HG03460 (cell line): ENCODE measurements at regions not wholly inside any gene's neighbourhood (a gene's known extent, or its start where the extent isn't known, plus 50 kb on each side); places are given as distances from the start of the nearest gene placed in this dataset.

ENCODE experiments used
- ATAC-seq: cut with Tn5 transposase; IDR thresholded peaks from one replicate; pipeline ENCODE4 v1.9.1; 2021; ENCODE audit not compliant: unreplicated experiment

DNA sequence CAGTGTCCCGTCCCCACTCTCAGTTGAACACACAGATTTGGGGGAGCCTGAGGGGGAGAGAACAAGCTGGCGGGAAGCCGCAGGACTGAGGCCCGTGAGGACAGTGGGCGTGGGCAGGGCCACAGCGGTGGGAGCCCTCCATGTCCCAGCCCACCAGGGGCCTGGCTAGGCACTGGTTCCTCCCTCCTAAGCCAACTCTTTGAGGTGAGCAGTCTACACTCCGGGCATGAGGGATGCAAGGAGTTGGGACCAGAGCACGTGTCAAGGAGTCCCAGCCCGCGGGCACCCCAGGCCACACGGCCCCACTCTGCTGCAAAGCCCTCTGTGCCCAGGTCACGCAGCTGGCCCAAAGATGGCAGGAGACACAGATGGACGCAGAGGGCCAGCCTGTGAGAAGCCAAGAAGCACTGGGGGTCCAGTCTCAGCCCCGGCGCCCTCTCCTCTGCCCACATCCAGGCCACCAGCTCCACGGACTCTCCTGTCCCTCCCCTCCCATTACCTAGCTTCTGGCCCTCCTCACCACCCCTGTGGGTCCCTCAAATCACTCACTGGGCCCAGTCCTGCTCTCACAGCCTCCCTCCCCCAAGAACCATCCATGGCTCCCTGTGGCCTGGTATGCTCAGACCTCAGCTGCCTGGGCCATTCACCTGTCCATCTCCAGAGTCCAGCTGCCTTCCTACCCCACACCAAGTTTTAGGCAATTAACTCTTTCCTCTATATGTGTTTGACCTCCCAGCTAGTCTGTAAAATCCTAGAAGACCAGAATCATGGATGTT lies 206.5 kb downstream of the RBFOX3 start:
- no peak for ATAC-seq

DNA sequence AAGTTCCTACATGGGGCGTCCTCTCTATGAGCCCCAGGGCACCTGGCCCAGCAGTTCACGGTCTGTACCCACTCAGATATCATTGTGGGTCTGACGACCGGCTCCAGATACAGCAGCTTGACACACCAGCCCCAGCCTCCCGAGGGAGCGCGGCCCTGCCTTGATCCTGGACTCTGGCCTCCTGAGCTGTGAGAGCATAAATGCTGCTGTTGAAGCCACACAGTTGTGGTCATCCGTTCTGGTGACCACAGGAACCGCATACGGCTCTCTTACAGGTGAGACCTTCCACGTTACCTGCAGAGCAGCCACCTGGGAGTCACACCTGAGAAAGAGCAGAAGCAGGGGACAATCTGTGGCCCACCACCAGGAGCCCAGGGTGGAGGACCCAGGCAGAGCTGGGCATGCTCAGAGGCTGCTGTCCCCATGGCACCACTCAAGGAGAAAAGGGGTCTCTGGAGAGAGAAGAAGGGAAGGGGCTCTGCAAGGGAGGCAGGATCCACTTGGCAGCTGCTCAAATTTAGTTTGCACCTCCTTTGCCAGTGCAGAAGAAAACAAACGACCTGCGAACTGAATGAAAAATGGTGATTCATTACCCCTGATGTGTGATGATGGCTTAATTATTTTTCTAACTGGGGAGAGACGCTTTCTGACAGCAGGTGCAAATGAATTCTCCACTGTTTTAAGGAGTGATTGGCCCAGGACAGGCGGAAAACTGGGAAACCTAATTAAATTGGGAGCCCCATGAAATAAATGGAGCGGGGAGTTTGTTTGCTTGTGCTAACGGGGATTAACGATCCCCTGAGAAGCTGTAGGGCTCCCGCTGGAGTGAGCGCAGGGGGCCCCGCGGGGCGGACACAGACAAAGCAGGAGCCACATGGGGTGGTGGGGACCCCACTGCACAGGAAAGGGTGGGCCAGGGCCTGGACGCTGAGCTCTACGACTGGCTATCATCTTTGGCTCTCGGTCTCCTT lies 208.9 kb downstream of the RBFOX3 start:
- no peak for ATAC-seq

GRCh38 chr17:79400989-79401703 lies 209.7 kb downstream of the RBFOX3 start:
- peak; percentile 57 for ATAC-seq

DNA sequence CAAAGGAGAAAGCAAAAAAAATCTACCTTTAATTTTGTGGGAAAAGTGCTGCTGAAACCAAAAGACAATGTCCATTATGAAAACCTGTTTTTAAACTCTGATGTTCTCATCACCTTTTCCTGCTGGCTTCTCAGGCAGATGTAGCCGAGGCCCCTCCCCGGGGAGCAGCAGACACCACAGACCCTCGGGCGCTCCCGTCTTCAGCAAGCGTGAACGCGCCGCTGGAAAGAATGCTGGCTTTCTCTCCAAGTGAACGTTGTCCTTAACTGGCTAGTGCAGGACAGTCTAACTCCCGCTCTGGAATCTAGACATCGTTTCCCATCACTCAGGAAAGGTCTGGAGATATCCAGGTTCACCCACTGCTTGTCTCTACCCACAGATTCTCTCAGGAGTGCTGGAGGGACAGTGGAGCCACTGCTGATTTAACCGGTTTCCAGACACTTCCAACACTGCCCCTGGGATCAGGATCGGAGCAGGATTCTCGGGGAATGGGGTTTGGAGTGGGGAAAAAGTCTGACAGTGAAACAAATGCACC lies 211.2 kb downstream of the RBFOX3 start:
- no peak for ATAC-seq

DNA sequence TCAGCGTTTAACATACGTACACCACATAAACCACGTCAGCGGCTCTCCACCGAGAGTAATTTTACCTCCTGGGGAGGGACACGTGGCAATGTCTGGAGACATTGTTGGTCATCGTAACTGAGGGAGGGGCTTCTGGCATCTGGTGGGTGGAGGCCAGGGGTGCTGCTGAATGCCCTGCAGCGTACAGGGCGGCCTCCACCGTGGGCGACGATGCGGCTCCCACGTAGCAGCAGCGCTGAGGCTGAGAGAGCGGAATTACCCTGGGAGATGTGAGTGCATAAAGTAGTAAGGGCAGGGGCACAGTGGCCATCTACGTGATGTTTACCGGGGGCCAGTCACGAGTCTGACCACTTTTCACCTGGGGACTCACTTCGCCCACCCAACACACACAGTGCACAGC lies 212.4 kb downstream of the RBFOX3 start:
- no peak for ATAC-seq

- no peak for ATAC-seq
These were observed 214.2 kb downstream of the RBFOX3 start for GRCh38 chr17:79396696-79397095.

- ATAC-seq = no peak
These were observed 215.3 kb downstream of the RBFOX3 start for GRCh38 chr17:79395545-79395944.

DNA sequence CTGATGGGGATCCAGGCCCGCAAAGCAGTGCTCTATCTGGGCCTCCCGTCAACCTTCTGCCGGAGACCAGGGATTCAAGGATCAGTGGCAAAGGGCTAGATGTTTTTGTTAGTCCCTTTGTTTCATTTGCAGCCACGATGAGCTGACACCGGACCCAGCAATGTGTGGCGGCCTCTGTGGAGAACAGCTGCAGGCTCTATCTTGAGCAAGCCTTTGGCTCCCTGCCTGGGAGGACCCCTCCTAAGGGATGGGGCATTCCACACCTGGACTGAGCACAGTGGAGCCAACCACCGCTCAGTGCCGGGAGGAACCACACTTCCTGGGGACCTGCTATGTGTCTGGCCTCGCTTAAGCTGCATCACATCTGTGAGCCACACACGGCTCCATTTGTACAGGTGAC lies 215.8 kb downstream of the RBFOX3 start:
- no peak for ATAC-seq

- no peak for ATAC-seq
These were observed 217.3 kb downstream of the RBFOX3 start for GRCh38 chr17:79393358-79394052.

DNA sequence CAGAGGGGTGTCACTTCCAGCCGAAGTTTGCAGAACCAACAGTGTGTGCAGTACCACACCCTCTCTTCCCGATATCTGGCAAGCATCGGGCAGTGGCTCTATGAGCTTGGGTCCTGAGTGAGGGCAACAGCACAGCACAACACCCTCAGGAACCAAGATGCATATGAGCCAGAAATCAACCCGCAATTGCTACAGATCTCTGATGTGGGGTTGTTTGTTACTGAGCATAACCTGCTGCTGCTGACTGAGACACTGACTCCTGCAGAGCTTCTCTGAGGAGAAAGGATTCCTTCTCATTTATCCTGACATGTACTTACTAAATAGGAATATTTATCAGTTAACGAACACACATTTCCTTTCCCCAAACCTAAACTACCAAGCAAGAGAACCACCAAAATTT lies 218.3 kb downstream of the RBFOX3 start:
- no peak for ATAC-seq

GRCh38 chr17:79391376-79392233 lies 219.2 kb downstream of the RBFOX3 start:
- no peak for ATAC-seq

DNA sequence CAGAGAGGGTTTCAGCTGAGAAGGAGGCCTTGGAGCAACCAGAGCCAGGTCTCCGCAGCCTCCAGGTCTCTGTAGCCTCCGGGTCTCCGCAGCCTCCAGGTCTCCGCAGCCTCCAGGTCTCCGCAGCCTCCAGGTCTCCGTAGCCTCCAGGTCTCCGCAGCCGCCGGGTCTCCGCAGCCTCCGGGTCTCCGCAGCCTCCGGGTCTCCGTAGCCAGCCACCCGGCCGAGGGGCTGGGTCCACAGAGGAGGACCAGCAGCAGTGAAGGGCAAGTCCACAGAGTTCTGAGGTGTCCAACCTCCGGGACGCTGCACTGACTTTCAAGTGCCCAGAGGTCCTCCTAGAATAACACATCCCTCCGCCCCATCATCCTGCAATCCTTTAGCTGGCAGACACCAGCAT lies 221.0 kb downstream of the RBFOX3 start:
- ATAC-seq = no peak

GRCh38 chr17:79388556-79389295 lies 222.1 kb downstream of the RBFOX3 start:
- no peak for ATAC-seq

DNA sequence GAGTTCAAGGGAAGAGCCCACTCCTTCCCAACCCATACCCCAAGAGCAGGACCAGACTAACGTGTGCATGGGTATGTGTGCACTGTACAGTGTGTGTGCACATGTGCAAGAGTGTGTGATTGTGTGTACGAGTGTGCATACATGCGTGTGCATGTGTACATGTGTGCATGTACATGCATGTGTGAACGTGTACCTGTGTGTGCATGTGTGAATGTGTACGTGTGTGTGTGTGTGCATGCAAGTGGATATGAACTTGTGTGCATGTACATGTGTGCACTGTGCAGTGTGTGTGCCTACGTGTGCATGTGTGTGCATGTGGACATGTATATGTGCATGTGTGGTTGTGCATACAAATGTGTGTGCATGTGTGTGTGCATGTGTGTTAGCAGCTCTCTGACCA lies 223.1 kb downstream of the RBFOX3 start:
- no peak for ATAC-seq

DNA sequence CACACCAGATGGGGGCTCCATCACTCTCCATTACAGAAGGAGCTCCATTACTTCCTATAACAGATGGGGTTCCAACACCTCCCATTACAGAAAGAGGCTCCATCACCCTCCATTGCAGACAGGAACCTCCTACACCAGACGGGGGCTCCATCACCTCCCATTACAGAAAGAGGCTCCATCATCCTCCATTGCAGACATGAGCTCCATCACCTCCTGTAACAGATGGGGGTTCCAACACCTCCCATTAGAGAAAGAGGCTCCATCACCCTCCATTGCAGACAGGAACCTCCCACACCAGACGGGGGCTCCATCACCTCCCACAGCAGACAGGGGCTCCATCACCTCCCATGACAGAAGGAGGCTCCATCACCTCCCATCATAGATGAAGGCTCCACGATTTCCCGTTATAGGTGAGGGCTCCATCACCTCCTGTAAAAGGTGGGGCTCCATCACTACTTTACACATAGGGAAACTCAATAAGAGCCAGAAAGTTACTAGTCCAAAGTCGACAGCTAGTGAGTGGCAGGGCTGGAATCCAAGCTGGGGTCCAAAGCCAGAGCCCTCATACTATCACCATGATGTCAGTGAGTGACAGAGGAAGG lies 224.8 kb downstream of the RBFOX3 start:
- ATAC-seq = no peak

DNA sequence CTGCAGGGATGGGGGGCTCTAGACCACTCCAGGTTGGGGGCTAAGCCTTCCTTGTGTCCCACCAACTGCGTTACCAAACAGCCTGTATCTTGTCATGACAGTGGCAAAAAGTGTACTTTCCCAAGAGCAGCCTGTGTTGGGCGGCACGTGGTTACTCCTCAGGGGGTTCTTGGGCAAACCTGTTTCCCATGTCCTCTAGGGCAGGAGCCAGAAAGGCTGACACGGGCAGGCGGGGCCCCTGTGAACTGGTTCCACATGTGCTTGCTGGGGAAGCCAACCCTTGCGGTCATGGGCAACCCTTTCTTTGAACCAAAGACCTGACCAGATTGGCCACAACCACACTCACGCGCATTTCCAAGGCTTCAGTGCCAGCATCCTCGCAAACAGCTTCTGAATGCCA lies 228.5 kb downstream of the RBFOX3 start:
- ATAC-seq = no peak

GRCh38 chr17:79379700-79380445 lies 231.0 kb downstream of the RBFOX3 start:
- no peak for ATAC-seq
